ENCODE measurements at regions not wholly inside any gene's neighbourhood (a gene's known extent, or its start where the extent isn't known, plus 50 kb on each side); places are given as distances from the start of the nearest gene placed in this dataset.

GRCh38 chr1:80919426-80919825 lies 881.3 kb upstream of the ADGRL2 start:
- Histone ChIP-seq H3K27me3 (no peaks in the 10 kb centered on the region), H3K27ac (no peak overlapping the region), H3K9me3 (no peaks in the 10 kb centered on the region), H3K36me3 (no peaks in the 10 kb centered on the region), H3K4me3 (no peak overlapping the region), H3K4me1 (no peaks in the 10 kb centered on the region)
- no peak for DNase-seq
- TF ChIP-seq CTCF (IDR thresholded peaks at IDR 0.05): no peak
- intact Hi-C loops (cut with DNase I; ENCODE audit: low total_unique reads): no loop called here

DNA sequence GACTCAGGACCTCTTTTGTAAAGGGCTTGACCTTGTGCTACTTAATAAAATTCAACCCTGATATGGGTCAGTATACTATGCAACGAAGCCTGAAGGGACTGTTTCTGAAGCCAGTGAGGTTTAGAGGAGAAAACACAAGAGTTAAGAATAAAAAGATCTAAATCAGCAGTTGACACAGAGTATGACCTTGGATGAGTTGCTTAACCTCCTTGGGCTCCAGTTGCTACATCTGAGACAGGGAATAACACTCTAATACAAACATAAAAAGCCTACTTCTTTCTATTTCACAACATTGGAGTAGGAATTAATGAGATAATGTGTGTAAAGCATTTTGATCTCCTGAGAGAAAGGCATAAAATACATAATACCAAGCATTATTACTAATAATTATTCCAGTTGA lies 882.4 kb upstream of the ADGRL2 start:
- H3K36me3 ChIP-seq: no peaks in the 10 kb centered on the region
- no peaks in the 10 kb centered on the region for H3K27me3 ChIP-seq
- intact Hi-C loops (cut with DNase I; ENCODE audit: low total_unique reads): no loop called here
- no peak overlapping the region for H3K4me3 ChIP-seq
- H3K27ac ChIP-seq: no peak overlapping the region
- H3K9me3 ChIP-seq: no peaks in the 10 kb centered on the region
- no peak for TF ChIP-seq CTCF (IDR thresholded peaks at IDR 0.05)
- no peaks in the 10 kb centered on the region for H3K4me1 ChIP-seq
- no peak for DNase-seq

DNA sequence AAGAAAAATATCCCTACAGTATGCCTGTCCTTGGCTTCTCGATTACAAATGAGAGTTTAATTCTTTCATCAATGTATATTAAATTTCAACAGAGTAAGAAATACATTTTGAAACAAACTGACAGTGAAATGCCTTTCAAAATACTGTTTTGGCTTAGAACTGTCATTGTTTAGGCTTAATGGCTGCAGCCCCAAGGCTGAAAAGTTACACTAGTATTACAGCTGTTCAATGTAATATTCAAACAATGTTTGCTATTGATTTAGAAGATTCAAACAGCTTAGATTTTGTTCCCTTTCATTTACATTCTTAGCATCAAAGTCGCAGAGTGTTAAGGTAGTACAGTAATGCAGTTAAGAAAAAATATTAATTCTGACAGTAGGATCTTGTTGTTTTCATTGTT lies 882.9 kb upstream of the ADGRL2 start:
- Histone ChIP-seq H3K27me3 (no peaks in the 10 kb centered on the region), H3K4me3 (no peak overlapping the region), H3K36me3 (no peaks in the 10 kb centered on the region), H3K4me1 (no peaks in the 10 kb centered on the region), H3K27ac (no peak overlapping the region), H3K9me3 (no peaks in the 10 kb centered on the region)
- intact Hi-C loops (cut with DNase I; ENCODE audit: low total_unique reads): no loop called here
- DNase-seq: no peak
- no peak for TF ChIP-seq CTCF (IDR thresholded peaks at IDR 0.05)

GRCh38 chr1:80917225-80917624 lies 883.5 kb upstream of the ADGRL2 start:
- no peak overlapping the region for H3K4me3 ChIP-seq
- no peak for TF ChIP-seq CTCF (IDR thresholded peaks at IDR 0.05)
- H3K36me3 ChIP-seq: no peaks in the 10 kb centered on the region

DNA sequence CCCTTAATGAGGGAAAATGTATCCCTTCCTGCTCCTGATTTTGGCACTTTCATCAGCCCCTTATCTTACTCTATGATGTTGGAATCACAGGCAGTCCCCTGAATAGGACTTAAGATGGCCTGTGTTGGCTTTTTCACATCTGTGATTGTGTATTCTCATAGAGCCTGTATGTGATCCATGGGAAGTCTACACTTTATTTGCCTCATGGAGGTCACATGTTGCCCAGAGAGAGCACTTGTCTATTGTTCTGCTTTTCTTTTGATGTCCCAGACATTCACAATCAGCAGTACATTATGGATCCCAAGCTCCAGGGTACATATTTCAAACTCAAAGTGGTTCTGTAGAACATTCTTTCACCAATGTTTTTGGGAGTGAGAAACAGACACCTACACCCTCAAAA lies 885.2 kb upstream of the ADGRL2 start:
- H3K4me3 ChIP-seq: no peak overlapping the region
- no peaks in the 10 kb centered on the region for H3K9me3 ChIP-seq
- H3K4me1 ChIP-seq: no peaks in the 10 kb centered on the region
- no peak for TF ChIP-seq CTCF (IDR thresholded peaks at IDR 0.05)
- no peaks in the 10 kb centered on the region for H3K36me3 ChIP-seq
- no peak overlapping the region for H3K27ac ChIP-seq
- no peak for DNase-seq
- H3K27me3 ChIP-seq: no peaks in the 10 kb centered on the region
- intact Hi-C loops (cut with DNase I; ENCODE audit: low total_unique reads): no loop called here

More at GRCh38 chr1:80917225-80917624, 883.5 kb upstream of the ADGRL2 start:
- H3K9me3 ChIP-seq: no peaks in the 10 kb centered on the region
- DNase-seq: no peak
- H3K27ac ChIP-seq: no peak overlapping the region
- no peaks in the 10 kb centered on the region for H3K4me1 ChIP-seq
- intact Hi-C loops (cut with DNase I; ENCODE audit: low total_unique reads): no loop called here
- H3K27me3 ChIP-seq: no peaks in the 10 kb centered on the region

DNA sequence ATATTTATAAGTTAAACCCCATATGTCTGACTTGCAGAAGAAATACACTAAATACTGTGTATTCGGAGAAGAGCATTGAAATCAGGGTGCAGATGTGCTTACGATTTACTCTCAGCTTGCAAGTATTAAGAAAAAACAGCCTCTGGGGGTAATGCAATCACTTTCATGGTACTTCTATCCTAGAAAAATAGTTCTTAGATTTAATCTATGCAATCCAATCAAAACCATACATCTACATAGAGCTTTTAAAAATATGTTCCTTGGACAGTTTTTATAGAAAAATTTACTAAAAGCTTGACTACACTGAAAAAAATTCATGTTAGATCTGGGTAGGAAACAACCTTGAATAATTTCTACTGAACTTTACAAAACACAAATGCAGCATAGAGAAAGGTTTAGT lies 890.3 kb upstream of the ADGRL2 start:
- Histone ChIP-seq H3K9me3 (no peaks in the 10 kb centered on the region), H3K27me3 (no peaks in the 10 kb centered on the region), H3K36me3 (no peaks in the 10 kb centered on the region), H3K27ac (no peak overlapping the region), H3K4me1 (no peaks in the 10 kb centered on the region), H3K4me3 (no peak overlapping the region)
- no peak for DNase-seq
- TF ChIP-seq CTCF (IDR thresholded peaks at IDR 0.05): no peak
- intact Hi-C loops (cut with DNase I; ENCODE audit: low total_unique reads): no loop called here

Measured in tibial artery (tissue), 4 donors.